Endothelial cell of umbilical vein (primary cell): ENCODE measurements at regions not wholly inside any gene's neighbourhood (a gene's known extent, or its start where the extent isn't known, plus 50 kb on each side); places are given as distances from the start of the nearest gene placed in this dataset.

Experiments used
- BruUV-seq: library from RNA; stranded (reverse); fragments of 400-500 nt; replicated peaks from 2 replicates; lab custom pipeline; 2021; lab: Mats Ljungman, UMichigan
- CTCF ChIA-PET: fragments of 300-600, 350-600 bp; sonication (Branson Sonifier 250); formaldehyde crosslinking; loops from one replicate; lab custom pipeline; 2021; ENCODE audit warnings: antibody characterized with exemption, inconsistent platforms; lab: Charles Lee
- POLR2A ChIA-PET: fragments of 300-600, 350-600 bp; sonication (Branson Sonifier 250); formaldehyde crosslinking; loops from one replicate; lab custom pipeline; 2021; ENCODE audit warnings: antibody characterized with exemption, inconsistent platforms; lab: Charles Lee
- DNase-seq: peaks from one replicate; pipeline ENCODE4 v3.0.0-alpha.2; 2011; ENCODE audit warnings: low read depth, low spot score
- FAIRE-seq: peaks from 2 replicates; lab custom pipeline; 2011; peaks lifted over from hg19 to GRCh38; lab: Jason Lieb, UNC
- H2AFZ ChIP-seq: 2 replicates; pipeline ENCODE4 v1.6.0; 2012; ENCODE audit warnings: low read depth, low read length, control low read depth, inconsistent platforms
- H3K27ac ChIP-seq: 2 replicates; pipeline ENCODE4 v1.5.1; 2011; ENCODE audit warnings: low read depth, mild to moderate bottlenecking, control low read depth, low read length, moderate library complexity; ENCODE audit not compliant: insufficient read depth
- H3K27me3 ChIP-seq, 2 experiments: 2 replicates each; pipeline versions ENCODE4 v1.6.0 to v1.6.1; 2011; ENCODE audit warnings: low read length in 2 of 2, mixed read lengths in 1 of 2; ENCODE audit not compliant: control insufficient read depth in 2 of 2, insufficient read depth in 2 of 2
- H3K36me3 ChIP-seq, 2 experiments: 2 replicates in 1 of 2; 3 replicates in 1 of 2; pipeline ENCODE4 v1.5.1; 2011; ENCODE audit warnings: low read length in 2 of 2, mild to moderate bottlenecking in 1 of 2, moderate library complexity in 1 of 2; ENCODE audit not compliant: control insufficient read depth in 2 of 2, insufficient read depth in 2 of 2; ENCODE audit errors: extremely low read depth in 1 of 2
- H3K4me1 ChIP-seq: 3 replicates; pipeline ENCODE4 v1.5.1; 2011; ENCODE audit warnings: mild to moderate bottlenecking, low read length; ENCODE audit not compliant: control insufficient read depth, insufficient read depth; ENCODE audit errors: extremely low read depth
- H3K4me2 ChIP-seq: 2 replicates; pipeline ENCODE4 v1.6.1; 2011; ENCODE audit warnings: low read length, control low read depth, mixed read lengths; ENCODE audit not compliant: insufficient read depth
- H3K4me3 ChIP-seq, 3 experiments: fragments of 200-600 bp in 1 of 3; sonication (generic), shearing (Covaris generic) in 1 of 3; replicated peaks in 1 of 3; 2 replicates each; pipeline ENCODE4 v1.5.1; 2011 to 2016; ENCODE audit warnings: control low read depth in 3 of 3, low read length in 3 of 3, mild to moderate bottlenecking in 2 of 3, inconsistent platforms in 1 of 3, low read depth in 1 of 3, moderate library complexity in 1 of 3; ENCODE audit not compliant: insufficient read depth in 1 of 3
- H3K79me2 ChIP-seq: 2 replicates; pipeline ENCODE4 v1.6.0; 2012; ENCODE audit warnings: low read length, inconsistent platforms; ENCODE audit not compliant: control insufficient read depth, insufficient read depth
- H3K9ac ChIP-seq: replicated peaks from 2 replicates; pipeline ENCODE3; 2011; ENCODE audit warnings: low read length, control low read depth; ENCODE audit not compliant: insufficient read depth; ENCODE audit errors: extremely low read depth
- H3K9me1 ChIP-seq: replicated peaks from 3 replicates; pipeline ENCODE4 v1.6.0; 2011; ENCODE audit warnings: mild to moderate bottlenecking, low read length; ENCODE audit not compliant: control insufficient read depth, insufficient read depth; ENCODE audit errors: extremely low read depth
- H3K9me3 ChIP-seq: replicated peaks from 2 replicates; pipeline ENCODE4 v1.5.1; 2012; ENCODE audit warnings: low read length, inconsistent platforms; ENCODE audit not compliant: control insufficient read depth, insufficient read depth
- H4K20me1 ChIP-seq: replicated peaks from 2 replicates; pipeline ENCODE3; 2011; ENCODE audit warnings: mild to moderate bottlenecking, low read length; ENCODE audit not compliant: control insufficient read depth, insufficient read depth; ENCODE audit errors: extremely low read depth
- EZH2 ChIP-seq: IDR thresholded peaks from 2 replicates; pipeline ENCODE4 v1.6.1; 2012; ENCODE audit warnings: borderline replicate concordance, low read depth, mild to moderate bottlenecking, moderate library complexity, low read length, inconsistent platforms; ENCODE audit not compliant: severe bottlenecking
- FOS ChIP-seq: IDR thresholded peaks from 2 replicates; pipeline ENCODE4 v1.6.1; 2011; ENCODE audit warnings: mild to moderate bottlenecking, low read length, moderate library complexity, borderline replicate concordance; ENCODE audit not compliant: insufficient read depth
- GATA2 ChIP-seq: IDR thresholded peaks from 2 replicates; pipeline ENCODE4 v1.7.0; 2011; ENCODE audit warnings: low read depth, mild to moderate bottlenecking, moderate library complexity, mixed read lengths, low read length; ENCODE audit not compliant: insufficient read length, insufficient read depth
- JUN ChIP-seq: IDR thresholded peaks from 2 replicates; pipeline ENCODE4 v1.6.1; 2011; ENCODE audit warnings: borderline replicate concordance, low read depth; ENCODE audit not compliant: insufficient read length, insufficient read depth
- MYC ChIP-seq: IDR thresholded peaks from one replicate; pipeline ENCODE4 v1.6.1; 2011; ENCODE audit warnings: mild to moderate bottlenecking, low read depth, low read length
- POLR2A ChIP-seq: IDR thresholded peaks from 2 replicates; pipeline ENCODE4 v1.6.1; 2012; ENCODE audit warnings: low read depth, mild to moderate bottlenecking, control low read depth, low read length
- POLR2AphosphoS5 ChIP-seq: IDR thresholded peaks from 2 replicates; pipeline ENCODE4 v1.6.1; 2012; ENCODE audit warnings: low read depth, mild to moderate bottlenecking, control low read depth, low read length, moderate library complexity; ENCODE audit not compliant: insufficient read depth
- dilution Hi-C: fragments of 300-500 bp; cut with MboI; formaldehyde crosslinking; loops from one replicate; pipeline ENCODE4 v1.15.0; 2019; ENCODE audit warnings: low sequenced_read_pairs; ENCODE audit not compliant: extremely low pct_ligation_motif_present
- intact Hi-C: fragments of 100-400 bp; cut with micrococcal nuclease; formaldehyde crosslinking; loops from one replicate; pipeline ENCODE4 v1.10.0; 2022
- TF ChIP-seq, protein P1 (sequence below): IDR thresholded peaks from 2 replicates; pipeline ENCODE4 v1.6.1; 2011; ENCODE audit not compliant: insufficient read depth, insufficient read length
- TF ChIP-seq, protein P2 (sequence below), 2 donors: IDR thresholded peaks; 1 replicate in 1 of 2; 2 replicates in 1 of 2; pipeline ENCODE4 v1.5.1; 2011; ENCODE audit warnings: low read length in 2 of 2, mild to moderate bottlenecking in 2 of 2, moderate library complexity in 2 of 2, control low read depth in 1 of 2, inconsistent platforms in 1 of 2, low read depth in 1 of 2; ENCODE audit not compliant: insufficient read depth in 1 of 2; ENCODE audit errors: extremely low read depth in 1 of 2

DNA sequence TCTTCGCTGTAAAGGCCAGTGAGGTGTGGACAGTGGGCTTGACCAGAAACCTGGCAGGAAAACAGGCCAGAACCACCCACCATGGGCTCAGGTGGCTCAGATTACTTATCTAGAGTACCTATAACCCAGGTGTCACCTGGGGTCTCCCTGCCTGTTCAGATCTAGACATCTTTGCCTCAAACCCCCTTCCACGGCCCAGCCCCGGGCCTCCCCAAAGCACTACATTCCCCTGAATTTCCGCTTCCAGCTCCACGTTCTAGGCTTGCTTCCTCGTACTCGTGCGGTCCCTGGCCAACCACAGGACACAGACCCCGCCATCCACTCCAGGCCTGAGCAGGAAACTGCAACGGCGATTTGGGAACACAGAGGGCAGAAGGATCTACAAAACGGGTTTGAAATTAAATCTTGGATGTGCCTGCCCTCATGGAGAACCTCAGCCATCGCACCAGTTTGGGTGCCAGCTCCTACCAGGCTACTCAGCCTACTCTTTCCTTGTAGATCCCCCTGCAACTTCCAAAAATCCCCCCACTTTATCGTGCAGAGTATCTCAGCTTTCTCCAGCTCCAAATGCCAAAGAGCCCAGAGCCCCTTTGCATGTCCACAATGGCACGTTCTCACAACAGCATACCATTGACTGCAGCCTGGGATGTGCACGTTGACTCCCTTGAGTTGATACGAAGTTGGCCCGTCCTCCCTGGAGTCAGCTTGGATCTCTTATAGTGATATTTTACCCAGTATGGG, 62.7 kb upstream of the CACUL1 start:
- no peak overlapping the region for H3K4me3 ChIP-seq
- H3K9me3 ChIP-seq = no peaks in the 10 kb centered on the region
- no peaks in the 10 kb centered on the region for H3K79me2 ChIP-seq
- no peaks in the 10 kb centered on the region for H4K20me1 ChIP-seq
- dilution Hi-C loops (no loop called here), intact Hi-C loops (no loop called here)
- H3K4me1 ChIP-seq = no peaks in the 10 kb centered on the region
- ChIA-PET CTCF (interaction anchor here (1.1 kb wide), 1 partner anchor 10 kb away, joined by 3 read pairs; no protein-coding TSS in a partner anchor), POLR2A (no interaction called here)
- TF ChIP-seq MYC (no peak), EZH2 (no peak), POLR2A (no peak)
- DNase-seq = no peak
- no TSS peak for BruUV-seq
- no peak overlapping the region for H3K4me2 ChIP-seq
- no peaks in the 10 kb centered on the region for H3K9me1 ChIP-seq
- H3K27ac ChIP-seq = no peak overlapping the region
- FAIRE-seq = no peak
- H2AFZ ChIP-seq = no peak overlapping the region
- H3K27me3 ChIP-seq = no peaks in the 10 kb centered on the region
- no peak overlapping the region for H3K9ac ChIP-seq
- no peaks in the 10 kb centered on the region for H3K36me3 ChIP-seq

DNA sequence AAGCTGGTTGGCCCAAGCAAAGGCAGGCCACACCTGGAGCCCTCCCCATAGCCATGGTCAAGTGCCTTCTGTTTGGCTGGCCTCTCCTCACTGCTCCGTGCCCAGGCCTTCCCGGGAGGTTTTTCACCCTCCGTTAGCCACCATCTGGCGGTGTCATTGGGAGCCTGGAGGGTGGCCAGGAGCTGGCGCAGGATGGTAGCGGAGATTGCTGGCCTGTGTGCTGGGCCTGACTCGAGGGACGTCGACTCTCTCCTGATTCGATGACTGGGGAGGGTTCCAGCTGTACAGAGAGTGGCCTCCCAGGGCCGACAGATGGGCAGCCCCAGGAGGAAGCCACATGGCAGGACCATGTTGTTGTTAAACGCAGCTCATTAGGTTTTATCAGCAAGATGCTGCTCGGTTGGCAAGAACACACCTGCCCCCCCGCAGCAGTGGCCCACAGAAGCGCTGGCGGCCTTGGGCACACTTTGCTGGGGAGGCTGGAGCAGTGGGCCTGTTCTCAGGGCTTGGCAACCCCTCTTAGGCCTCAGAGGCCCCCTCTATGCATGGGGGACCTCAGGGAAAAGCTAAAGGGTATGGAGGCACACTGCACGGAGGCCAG, 64.0 kb upstream of the CACUL1 start:
- POLR2A ChIA-PET = no interaction called here

More for the DNA sequence above, 64.0 kb upstream of the CACUL1 start:
- no peaks in the 10 kb centered on the region for H3K9me1 ChIP-seq
- H3K4me2 ChIP-seq = no peak overlapping the region
- no peaks in the 10 kb centered on the region for H4K20me1 ChIP-seq
- no peak overlapping the region for H2AFZ ChIP-seq
- FAIRE-seq (no peak), DNase-seq (no peak)
- no peak overlapping the region for H3K27ac ChIP-seq
- no peaks in the 10 kb centered on the region for H3K79me2 ChIP-seq
- dilution Hi-C loops (no loop called here), intact Hi-C loops (no loop called here)
- CTCF ChIA-PET = no interaction called here
- no peaks in the 10 kb centered on the region for H3K36me3 ChIP-seq
- no peak overlapping the region for H3K4me3 ChIP-seq
- TF ChIP-seq POLR2AphosphoS5 (no peak), POLR2A (no peak), GATA2 (no peak), JUN (no peak), EZH2 (no peak), FOS (no peak), MYC (no peak)
- TF ChIP-seq, protein P1, sequence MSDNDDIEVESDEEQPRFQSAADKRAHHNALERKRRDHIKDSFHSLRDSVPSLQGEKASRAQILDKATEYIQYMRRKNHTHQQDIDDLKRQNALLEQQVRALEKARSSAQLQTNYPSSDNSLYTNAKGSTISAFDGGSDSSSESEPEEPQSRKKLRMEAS = no peak
- TF ChIP-seq, protein P2, sequence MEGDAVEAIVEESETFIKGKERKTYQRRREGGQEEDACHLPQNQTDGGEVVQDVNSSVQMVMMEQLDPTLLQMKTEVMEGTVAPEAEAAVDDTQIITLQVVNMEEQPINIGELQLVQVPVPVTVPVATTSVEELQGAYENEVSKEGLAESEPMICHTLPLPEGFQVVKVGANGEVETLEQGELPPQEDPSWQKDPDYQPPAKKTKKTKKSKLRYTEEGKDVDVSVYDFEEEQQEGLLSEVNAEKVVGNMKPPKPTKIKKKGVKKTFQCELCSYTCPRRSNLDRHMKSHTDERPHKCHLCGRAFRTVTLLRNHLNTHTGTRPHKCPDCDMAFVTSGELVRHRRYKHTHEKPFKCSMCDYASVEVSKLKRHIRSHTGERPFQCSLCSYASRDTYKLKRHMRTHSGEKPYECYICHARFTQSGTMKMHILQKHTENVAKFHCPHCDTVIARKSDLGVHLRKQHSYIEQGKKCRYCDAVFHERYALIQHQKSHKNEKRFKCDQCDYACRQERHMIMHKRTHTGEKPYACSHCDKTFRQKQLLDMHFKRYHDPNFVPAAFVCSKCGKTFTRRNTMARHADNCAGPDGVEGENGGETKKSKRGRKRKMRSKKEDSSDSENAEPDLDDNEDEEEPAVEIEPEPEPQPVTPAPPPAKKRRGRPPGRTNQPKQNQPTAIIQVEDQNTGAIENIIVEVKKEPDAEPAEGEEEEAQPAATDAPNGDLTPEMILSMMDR (IDR thresholded peaks at IDR 0.05; ENCODE audit: extremely low read depth in 1 of 2, insufficient read depth in 1 of 2, low read depth in 1 of 2, low read length in 2 of 2) = no peak
- H3K4me1 ChIP-seq = no peaks in the 10 kb centered on the region
- no peaks in the 10 kb centered on the region for H3K9me3 ChIP-seq
- H3K9ac ChIP-seq = no peak overlapping the region
- H3K27me3 ChIP-seq = no peaks in the 10 kb centered on the region
- BruUV-seq = no TSS peak
